GM12878 (cell line): ENCODE measurements at regions not wholly inside any gene's neighbourhood (a gene's known extent, or its start where the extent isn't known, plus 50 kb on each side); places are given as distances from the start of the nearest gene placed in this dataset.

Experiments used
- BCL3 ChIP-seq: IDR thresholded peaks from 2 replicates; pipeline ENCODE4 v1.6.1; 2011; ENCODE audit warnings: borderline replicate concordance, low read depth, mild to moderate bottlenecking, moderate library complexity, low read length; ENCODE audit not compliant: insufficient read depth, poor library complexity, severe bottlenecking
- CBX5 ChIP-seq: sonication (generic); IDR thresholded peaks from 2 replicates; pipeline ENCODE4 v1.6.1; 2016; ENCODE audit warnings: low read depth, moderate library complexity, mild to moderate bottlenecking, inconsistent platforms
- CREB1 ChIP-seq: IDR thresholded peaks from 2 replicates; pipeline ENCODE4 v1.6.1; 2012; ENCODE audit warnings: low read depth, mild to moderate bottlenecking, inconsistent platforms
- CTCF ChIP-seq, 3 experiments: IDR thresholded peaks in 2 of 3; conservative IDR thresholded peaks in 1 of 3; 2 replicates each; pipeline ENCODE4 v1.5.1; 2011; ENCODE audit warnings: low read depth in 3 of 3, low read length in 3 of 3, mild to moderate bottlenecking in 3 of 3, control low read depth in 2 of 3, moderate library complexity in 2 of 3, inconsistent platforms in 1 of 3, mixed read lengths in 1 of 3; ENCODE audit not compliant: control insufficient read depth in 2 of 3, insufficient read depth in 1 of 3; ENCODE audit errors: extremely low read depth in 1 of 3
- EGR1 ChIP-seq, 2 experiments: IDR thresholded peaks; 1 replicate in 1 of 2; 2 replicates in 1 of 2; pipeline ENCODE4 v1.6.1; 2011 to 2012; ENCODE audit warnings: low read depth in 2 of 2, low read length in 2 of 2, borderline replicate concordance in 1 of 2, mild to moderate bottlenecking in 1 of 2, moderate library complexity in 1 of 2
- HDAC2 ChIP-seq: fragments of 200-600 bp; sonication (generic); IDR thresholded peaks from 2 replicates; pipeline ENCODE4 v1.6.1; 2017
- NR2C2 ChIP-seq: IDR thresholded peaks from 2 replicates; pipeline ENCODE4 v1.6.1; 2011; ENCODE audit warnings: borderline replicate concordance, low read depth; ENCODE audit not compliant: control insufficient read depth, insufficient read length
- SIN3A ChIP-seq: IDR thresholded peaks from 2 replicates; pipeline ENCODE4 v1.6.1; 2012; ENCODE audit warnings: low read depth, low read length, improper control_type of control experiment
- SMC3 ChIP-seq: IDR thresholded peaks from 2 replicates; pipeline ENCODE4 v1.6.1; 2011; ENCODE audit warnings: low read length, improper control_type of control experiment, borderline replicate concordance
- SPI1 ChIP-seq: IDR thresholded peaks from 2 replicates; pipeline ENCODE4 v1.6.1; 2011; ENCODE audit warnings: low read depth, mild to moderate bottlenecking, low read length, moderate library complexity, borderline replicate concordance; ENCODE audit not compliant: insufficient read depth
- ZNF274 ChIP-seq: IDR thresholded peaks from one replicate; pipeline ENCODE4 v1.8.0; 2011; ENCODE audit not compliant: insufficient read length, insufficient read depth

GRCh38 chr14:105748204-105748578 lies 221.8 kb downstream of the TMEM121 start:
- no peak for TF ChIP-seq CBX5
- TF ChIP-seq CTCF (IDR thresholded peaks at IDR 0.05 in 2 of 3, conservative IDR thresholded peaks at IDR 0.05 in 1 of 3; ENCODE audit: control insufficient read depth in 2 of 3, extremely low read depth in 1 of 3, insufficient read depth in 1 of 3, low read depth in 3 of 3, low read length in 3 of 3), result no peak
- TF ChIP-seq SIN3A, result no peak
- TF ChIP-seq HDAC2, result no peak
- TF ChIP-seq CREB1, result no peak
- no peak for TF ChIP-seq SMC3
- no peak for TF ChIP-seq EGR1 (IDR thresholded peaks at IDR 0.05; ENCODE audit: borderline replicate concordance in 1 of 2, low read depth in 2 of 2, low read length in 2 of 2)
- no peak for TF ChIP-seq NR2C2
- TF ChIP-seq ZNF274, result no peak
- no peak for TF ChIP-seq SPI1
- no peak for TF ChIP-seq BCL3
